ENCODE measurements at regions not wholly inside any gene's neighbourhood (a gene's known extent, or its start where the extent isn't known, plus 50 kb on each side); places are given as distances from the start of the nearest gene placed in this dataset.

- TF ChIP-seq CTCF (conservative IDR thresholded peaks at IDR 0.05 in 1 of 2, IDR thresholded peaks at IDR 0.05 in 1 of 2; ENCODE audit: extremely low read depth in 1 of 2, insufficient read depth in 1 of 2, low read depth in 1 of 2, low read length in 2 of 2) = no peak
- TF ChIP-seq EZH2 (IDR thresholded peaks at IDR 0.05; ENCODE audit: borderline replicate concordance, low read length) = no peak
Observed at GRCh38 chr4:110778521-110778920, 155.6 kb upstream of the PITX2 start.

All from mammary epithelial cell (primary cell).